ENCODE measurements at regions not wholly inside any gene's neighbourhood (a gene's known extent, or its start where the extent isn't known, plus 50 kb on each side); places are given as distances from the start of the nearest gene placed in this dataset.

- TF ChIP-seq, protein P1, sequence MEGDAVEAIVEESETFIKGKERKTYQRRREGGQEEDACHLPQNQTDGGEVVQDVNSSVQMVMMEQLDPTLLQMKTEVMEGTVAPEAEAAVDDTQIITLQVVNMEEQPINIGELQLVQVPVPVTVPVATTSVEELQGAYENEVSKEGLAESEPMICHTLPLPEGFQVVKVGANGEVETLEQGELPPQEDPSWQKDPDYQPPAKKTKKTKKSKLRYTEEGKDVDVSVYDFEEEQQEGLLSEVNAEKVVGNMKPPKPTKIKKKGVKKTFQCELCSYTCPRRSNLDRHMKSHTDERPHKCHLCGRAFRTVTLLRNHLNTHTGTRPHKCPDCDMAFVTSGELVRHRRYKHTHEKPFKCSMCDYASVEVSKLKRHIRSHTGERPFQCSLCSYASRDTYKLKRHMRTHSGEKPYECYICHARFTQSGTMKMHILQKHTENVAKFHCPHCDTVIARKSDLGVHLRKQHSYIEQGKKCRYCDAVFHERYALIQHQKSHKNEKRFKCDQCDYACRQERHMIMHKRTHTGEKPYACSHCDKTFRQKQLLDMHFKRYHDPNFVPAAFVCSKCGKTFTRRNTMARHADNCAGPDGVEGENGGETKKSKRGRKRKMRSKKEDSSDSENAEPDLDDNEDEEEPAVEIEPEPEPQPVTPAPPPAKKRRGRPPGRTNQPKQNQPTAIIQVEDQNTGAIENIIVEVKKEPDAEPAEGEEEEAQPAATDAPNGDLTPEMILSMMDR (IDR thresholded peaks at IDR 0.05; ENCODE audit: poor library complexity, severe bottlenecking), result no peak
- TF ChIP-seq EP300 (conservative IDR thresholded peaks at IDR 0.05; ENCODE audit: poor library complexity, severe bottlenecking), result no peak
These were observed 69.1 kb upstream of the WAC start for GRCh38 chr10:28463676-28464395.
